ENCODE measurements at regions not wholly inside any gene's neighbourhood (a gene's known extent, or its start where the extent isn't known, plus 50 kb on each side); places are given as distances from the start of the nearest gene placed in this dataset.

GRCh38 chr5:56549096-56549886 is 266.1 kb upstream of the MAP3K1 start:
- TF ChIP-seq POLR2A (IDR thresholded peaks at IDR 0.05), result no peak
- TF ChIP-seq, protein P1, sequence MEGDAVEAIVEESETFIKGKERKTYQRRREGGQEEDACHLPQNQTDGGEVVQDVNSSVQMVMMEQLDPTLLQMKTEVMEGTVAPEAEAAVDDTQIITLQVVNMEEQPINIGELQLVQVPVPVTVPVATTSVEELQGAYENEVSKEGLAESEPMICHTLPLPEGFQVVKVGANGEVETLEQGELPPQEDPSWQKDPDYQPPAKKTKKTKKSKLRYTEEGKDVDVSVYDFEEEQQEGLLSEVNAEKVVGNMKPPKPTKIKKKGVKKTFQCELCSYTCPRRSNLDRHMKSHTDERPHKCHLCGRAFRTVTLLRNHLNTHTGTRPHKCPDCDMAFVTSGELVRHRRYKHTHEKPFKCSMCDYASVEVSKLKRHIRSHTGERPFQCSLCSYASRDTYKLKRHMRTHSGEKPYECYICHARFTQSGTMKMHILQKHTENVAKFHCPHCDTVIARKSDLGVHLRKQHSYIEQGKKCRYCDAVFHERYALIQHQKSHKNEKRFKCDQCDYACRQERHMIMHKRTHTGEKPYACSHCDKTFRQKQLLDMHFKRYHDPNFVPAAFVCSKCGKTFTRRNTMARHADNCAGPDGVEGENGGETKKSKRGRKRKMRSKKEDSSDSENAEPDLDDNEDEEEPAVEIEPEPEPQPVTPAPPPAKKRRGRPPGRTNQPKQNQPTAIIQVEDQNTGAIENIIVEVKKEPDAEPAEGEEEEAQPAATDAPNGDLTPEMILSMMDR (IDR thresholded peaks at IDR 0.05), result no peak

Data from prostate gland (tissue), 2 donors.